GM12878 (cell line): ENCODE measurements at regions not wholly inside any gene's neighbourhood (a gene's known extent, or its start where the extent isn't known, plus 50 kb on each side); places are given as distances from the start of the nearest gene placed in this dataset.

Experiments used
- ATAC-seq: fragments of 200-7000 bp; cut with Tn5 transposase; 3 replicates; pipeline ENCODE4 v1.9.1; 2020; ENCODE audit warnings: mild to moderate bottlenecking, moderate library complexity
- BruUV-seq: library from RNA; stranded (reverse); fragments of 400-500 nt; replicated peaks from 2 replicates; lab custom pipeline; 2021; lab: Mats Ljungman, UMichigan
- CTCF ChIA-PET: fragments of 300-600 bp; sonication (Branson Sonifier 250); formaldehyde crosslinking; extraction: SDS; loops from one replicate; lab custom pipeline; 2021; ENCODE audit warnings: inconsistent platforms; lab: Yijun Ruan, JAX
- POLR2A ChIA-PET: fragments of 350-600 bp; formaldehyde crosslinking; extraction: SDS; loops from one replicate; lab custom pipeline; 2021; ENCODE audit warnings: inconsistent platforms; lab: Charles Lee
- RAD21 ChIA-PET: fragments of 300-600 bp; sonication (Branson Sonifier 250); formaldehyde crosslinking; loops from one replicate; lab custom pipeline; 2023; ENCODE audit warnings: antibody characterized with exemption; ENCODE audit not compliant: unreplicated experiment; lab: Charles Lee
- SMC1A ChIA-PET: fragments of 300-600 bp; sonication (Branson Sonifier 250); formaldehyde crosslinking; loops from one replicate; lab custom pipeline; 2023; ENCODE audit not compliant: unreplicated experiment, uncharacterized antibody; lab: Charles Lee
- DNase-seq: peaks from one replicate; pipeline ENCODE4 v3.0.0-alpha.2; 2011; ENCODE audit warnings: low read depth, low spot score
- FAIRE-seq: peaks from 3 replicates; lab custom pipeline; 2011; peaks lifted over from hg19 to GRCh38; lab: Jason Lieb, UNC
- H2AFZ ChIP-seq: 2 replicates; pipeline ENCODE4 v1.6.0; 2011; ENCODE audit warnings: low read depth, low read length, control low read depth; ENCODE audit not compliant: control insufficient read depth
- H3K27ac ChIP-seq: 2 replicates; pipeline ENCODE4 v1.5.1; 2011; ENCODE audit warnings: control low read depth; ENCODE audit not compliant: control insufficient read depth, insufficient read depth
- H3K27me3 ChIP-seq, 2 experiments: replicated peaks in 1 of 2; 2 replicates each; pipeline versions ENCODE4 v1.6.0 to v1.6.1; 2011; ENCODE audit warnings: low read length in 1 of 2; ENCODE audit not compliant: control insufficient read depth in 2 of 2, insufficient read depth in 2 of 2
- H3K36me3 ChIP-seq, 2 experiments: 2 replicates each; pipeline ENCODE4 v1.5.1; 2011; ENCODE audit warnings: low read length in 1 of 2; ENCODE audit not compliant: control insufficient read depth in 2 of 2, insufficient read depth in 2 of 2
- H3K4me1 ChIP-seq: 2 replicates; pipeline ENCODE4 v1.6.1; 2011; ENCODE audit warnings: mild to moderate bottlenecking, low read length, moderate library complexity, mixed read lengths; ENCODE audit not compliant: control insufficient read depth, insufficient read depth
- H3K4me2 ChIP-seq: 2 replicates; pipeline ENCODE4 v1.6.0; 2011; ENCODE audit warnings: control low read depth; ENCODE audit not compliant: control insufficient read depth, insufficient read depth
- H3K4me3 ChIP-seq: fragments of 200-600 bp; sonication (generic); 2 replicates; pipeline ENCODE4 v1.5.1; 2016
- H3K79me2 ChIP-seq: 2 replicates; pipeline ENCODE4 v1.6.0; 2011; ENCODE audit warnings: low read length; ENCODE audit not compliant: control insufficient read depth, insufficient read depth
- H3K9ac ChIP-seq: 2 replicates; pipeline ENCODE4 v1.8.0; 2011; ENCODE audit warnings: low read length, control low read depth, mixed read lengths; ENCODE audit not compliant: control insufficient read depth, insufficient read depth
- H3K9me3 ChIP-seq: replicated peaks from 3 replicates; pipeline ENCODE4 v1.5.1; 2011; ENCODE audit warnings: mild to moderate bottlenecking, low read length; ENCODE audit not compliant: control insufficient read depth, insufficient read depth
- H4K20me1 ChIP-seq: 2 replicates; pipeline ENCODE4 v1.6.0; 2011; ENCODE audit not compliant: control insufficient read depth, insufficient read depth
- BACH1 ChIP-seq: fragments of 450-650 bp; IDR thresholded peaks from 2 replicates; pipeline ENCODE4 v1.6.1; 2017; ENCODE audit warnings: mild to moderate bottlenecking, borderline replicate concordance
- BRCA1 ChIP-seq: IDR thresholded peaks from 2 replicates; pipeline ENCODE4 v1.6.1; 2011; ENCODE audit warnings: low read depth, low read length, improper control_type of control experiment
- CHD1 ChIP-seq: IDR thresholded peaks from 2 replicates; pipeline ENCODE4 v1.6.1; 2012; ENCODE audit warnings: low read depth, low read length, improper control_type of control experiment
- CHD2 ChIP-seq: IDR thresholded peaks from 2 replicates; pipeline ENCODE4 v1.6.1; 2011; ENCODE audit warnings: low read depth, low read length, improper control_type of control experiment, borderline replicate concordance
- CREM ChIP-seq: IDR thresholded peaks from 2 replicates; pipeline ENCODE4 v1.6.1; 2014; ENCODE audit warnings: antibody characterized with exemption, low read depth
- EED ChIP-seq: sonication (generic); IDR thresholded peaks from 2 replicates; pipeline ENCODE4 v1.6.1; 2016; ENCODE audit warnings: antibody characterized with exemption, low read depth
- IRF4 ChIP-seq: IDR thresholded peaks from 2 replicates; pipeline ENCODE4 v1.6.1; 2011; ENCODE audit warnings: low read depth, low read length
- KLF5 ChIP-seq: fragments of 450-650 bp; IDR thresholded peaks from 2 replicates; pipeline ENCODE4 v1.6.1; 2014; ENCODE audit warnings: mild to moderate bottlenecking; ENCODE audit not compliant: partially characterized antibody
- MEF2B ChIP-seq: fragments of 450-650 bp; IDR thresholded peaks from 2 replicates; pipeline ENCODE4 v1.6.1; 2018; ENCODE audit warnings: mild to moderate bottlenecking, moderate library complexity; ENCODE audit not compliant: partially characterized antibody, poor library complexity, severe bottlenecking
- MTA2 ChIP-seq: fragments of 450-650 bp; IDR thresholded peaks from 2 replicates; pipeline ENCODE4 v1.6.1; 2016; ENCODE audit warnings: low read depth, mild to moderate bottlenecking, moderate library complexity
- NFIC ChIP-seq: IDR thresholded peaks from 2 replicates; pipeline ENCODE4 v1.6.1; 2012; ENCODE audit warnings: low read depth, mild to moderate bottlenecking, inconsistent platforms, low read length, moderate library complexity
- PBX3 ChIP-seq: IDR thresholded peaks from 2 replicates; pipeline ENCODE4 v1.6.1; 2011; ENCODE audit warnings: mild to moderate bottlenecking, low read depth, low read length, moderate library complexity; ENCODE audit not compliant: insufficient replicate concordance
- POLR2AphosphoS2 ChIP-seq: IDR thresholded peaks from 2 replicates; pipeline ENCODE4 v1.6.1; 2011; ENCODE audit warnings: low read depth, mild to moderate bottlenecking, low read length, improper control_type of control experiment, moderate library complexity
- POU2F2 ChIP-seq: IDR thresholded peaks from 3 replicates; pipeline ENCODE4 v1.6.1; 2011; ENCODE audit warnings: low read depth, mild to moderate bottlenecking, low read length, borderline replicate concordance
- RB1 ChIP-seq: fragments of 450-650 bp; formaldehyde crosslinking; IDR thresholded peaks from 2 replicates; pipeline ENCODE4 v1.6.1; 2017; ENCODE audit warnings: mild to moderate bottlenecking, borderline replicate concordance
- RCOR1 ChIP-seq: conservative IDR thresholded peaks from 2 replicates; pipeline ENCODE4 v1.6.1; 2012; ENCODE audit warnings: low read depth, low read length, improper control_type of control experiment
- RUNX3 ChIP-seq: IDR thresholded peaks from 2 replicates; pipeline ENCODE4 v1.6.1; 2012; ENCODE audit warnings: low read length, inconsistent platforms
- SMAD1 ChIP-seq: fragments of 450-650 bp; IDR thresholded peaks from 2 replicates; pipeline ENCODE4 v1.6.1; 2018; ENCODE audit warnings: mild to moderate bottlenecking, low read depth; ENCODE audit not compliant: partially characterized antibody
- SPI1 ChIP-seq: IDR thresholded peaks from 2 replicates; pipeline ENCODE4 v1.6.1; 2011; ENCODE audit warnings: low read depth, mild to moderate bottlenecking, low read length, moderate library complexity, borderline replicate concordance; ENCODE audit not compliant: insufficient read depth
- STAT1 ChIP-seq: fragments of 450-650 bp; conservative IDR thresholded peaks from 2 replicates; pipeline ENCODE4 v1.6.1; 2014; ENCODE audit warnings: antibody characterized with exemption, mild to moderate bottlenecking
- TARDBP ChIP-seq: IDR thresholded peaks from 2 replicates; pipeline ENCODE4 v1.6.1; 2016; ENCODE audit warnings: borderline replicate concordance
- TCF12 ChIP-seq: IDR thresholded peaks from 2 replicates; pipeline ENCODE4 v1.6.1; 2011; ENCODE audit warnings: low read depth, mild to moderate bottlenecking, low read length
- WGBS: methylation state at CpG from one replicate; pipeline ENCODE4 v1.1.6; 2016; ENCODE audit warnings: low lambda C conversion rate; ENCODE audit not compliant: insufficient replicate concordance, insufficient coverage; ENCODE audit errors: missing lambda C conversion rate; 5-methylcytosine and 5-hydroxymethylcytosine counted together
- in situ Hi-C: fragments of 300-500 bp; cut with MboI; formaldehyde crosslinking; loops from 9 replicates; pipeline ENCODE4 v1.14.3; 2018; ENCODE audit warnings: mixed read lengths
- intact Hi-C: fragments of 100-400 bp; cut with micrococcal nuclease; formaldehyde crosslinking; loops from one replicate; pipeline ENCODE4 v1.14.2; 2022; ENCODE audit not compliant: unreplicated experiment
- TF ChIP-seq, protein P1 (sequence below): fragments of 450-650 bp; IDR thresholded peaks from 2 replicates; pipeline ENCODE4 v1.6.1; 2017; ENCODE audit warnings: borderline replicate concordance
- TF ChIP-seq, protein P2 (sequence below): IDR thresholded peaks from 2 replicates; pipeline ENCODE4 v1.6.1; 2012; ENCODE audit warnings: low read depth, low read length, improper control_type of control experiment

- no peak for TF ChIP-seq CHD1
- TF ChIP-seq RB1: no peak
- no peak for TF ChIP-seq TCF12
- TF ChIP-seq RUNX3: no peak
- TF ChIP-seq IRF4: no peak
- TF ChIP-seq MTA2: no peak
- TF ChIP-seq TARDBP: no peak
- no peak for TF ChIP-seq PBX3
Observed at GRCh38 chr12:107395817-107396216, 289.8 kb upstream of the PWP1 start (continued).

DNA sequence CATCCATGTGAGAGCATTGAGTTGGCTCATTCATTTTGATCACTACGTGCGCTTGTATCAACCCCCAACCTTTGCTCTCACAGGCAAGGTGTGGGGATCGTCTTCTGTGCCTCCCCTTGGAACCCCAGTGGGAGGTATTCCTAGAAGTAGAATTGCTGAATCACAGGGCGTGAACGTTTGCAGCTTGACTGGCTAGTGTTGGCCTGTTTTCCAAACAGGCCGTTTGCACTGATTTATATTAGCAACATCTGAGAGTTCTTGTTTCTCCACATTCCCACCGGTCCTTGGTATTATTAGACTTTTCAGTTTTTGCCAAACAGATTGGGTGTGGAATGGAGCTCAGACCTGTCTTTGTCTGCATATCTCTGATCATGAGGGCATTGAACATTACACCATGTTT lies 288.6 kb upstream of the PWP1 start:
- no peak for ATAC-seq
- in situ Hi-C loops (no loop called here), intact Hi-C loops (no loop called here)
- Histone ChIP-seq H3K27ac (no peak overlapping the region), H3K4me3 (no peak overlapping the region), H2AFZ (no peak overlapping the region), H4K20me1 (no peaks in the 10 kb centered on the region), H3K9me3 (no peaks in the 10 kb centered on the region), H3K9ac (no peak overlapping the region), H3K4me2 (no peak overlapping the region), H3K4me1 (no peaks in the 10 kb centered on the region; the same call in 1 of the 2 replicates), H3K27me3 (no peaks in the 10 kb centered on the region), H3K79me2 (no peaks in the 10 kb centered on the region), H3K36me3 (no peaks in the 10 kb centered on the region)
- CTCF ChIA-PET: no interaction called here
- RAD21 ChIA-PET: no interaction called here
- no peak for FAIRE-seq
- POLR2A ChIA-PET: no interaction called here
- DNase-seq: no peak
- SMC1A ChIA-PET: no interaction called here
- WGBS: 25% methylated on average over 7 of the region's 7 CpGs
- no TSS peak for BruUV-seq
- no peak for TF ChIP-seq TARDBP
- TF ChIP-seq, protein P1, sequence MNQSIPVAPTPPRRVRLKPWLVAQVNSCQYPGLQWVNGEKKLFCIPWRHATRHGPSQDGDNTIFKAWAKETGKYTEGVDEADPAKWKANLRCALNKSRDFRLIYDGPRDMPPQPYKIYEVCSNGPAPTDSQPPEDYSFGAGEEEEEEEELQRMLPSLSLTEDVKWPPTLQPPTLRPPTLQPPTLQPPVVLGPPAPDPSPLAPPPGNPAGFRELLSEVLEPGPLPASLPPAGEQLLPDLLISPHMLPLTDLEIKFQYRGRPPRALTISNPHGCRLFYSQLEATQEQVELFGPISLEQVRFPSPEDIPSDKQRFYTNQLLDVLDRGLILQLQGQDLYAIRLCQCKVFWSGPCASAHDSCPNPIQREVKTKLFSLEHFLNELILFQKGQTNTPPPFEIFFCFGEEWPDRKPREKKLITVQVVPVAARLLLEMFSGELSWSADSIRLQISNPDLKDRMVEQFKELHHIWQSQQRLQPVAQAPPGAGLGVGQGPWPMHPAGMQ: no peak
- TF ChIP-seq STAT1: no peak
- TF ChIP-seq, protein P2, sequence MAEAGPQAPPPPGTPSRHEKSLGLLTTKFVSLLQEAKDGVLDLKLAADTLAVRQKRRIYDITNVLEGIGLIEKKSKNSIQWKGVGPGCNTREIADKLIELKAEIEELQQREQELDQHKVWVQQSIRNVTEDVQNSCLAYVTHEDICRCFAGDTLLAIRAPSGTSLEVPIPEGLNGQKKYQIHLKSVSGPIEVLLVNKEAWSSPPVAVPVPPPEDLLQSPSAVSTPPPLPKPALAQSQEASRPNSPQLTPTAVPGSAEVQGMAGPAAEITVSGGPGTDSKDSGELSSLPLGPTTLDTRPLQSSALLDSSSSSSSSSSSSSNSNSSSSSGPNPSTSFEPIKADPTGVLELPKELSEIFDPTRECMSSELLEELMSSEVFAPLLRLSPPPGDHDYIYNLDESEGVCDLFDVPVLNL: no peak
- no peak for TF ChIP-seq RCOR1
- TF ChIP-seq KLF5: no peak
- TF ChIP-seq POU2F2: no peak
- TF ChIP-seq SMAD1: no peak
- TF ChIP-seq BRCA1: no peak
- no peak for TF ChIP-seq CREM
- no peak for TF ChIP-seq MEF2B
- TF ChIP-seq CHD2: no peak
- TF ChIP-seq SPI1: no peak
- no peak for TF ChIP-seq EED
- no peak for TF ChIP-seq NFIC
- no peak for TF ChIP-seq BACH1
- TF ChIP-seq POLR2AphosphoS2: no peak
